AG09319 (cell line): ENCODE measurements at regions not wholly inside any gene's neighbourhood (a gene's known extent, or its start where the extent isn't known, plus 50 kb on each side); places are given as distances from the start of the nearest gene placed in this dataset.
"Not testable (repeated sequence)": the region's sequence is repeated elsewhere in the genome, so short reads cannot be mapped to it uniquely, and the experiment has no call there.

ENCODE experiments used
- DNase-seq: peaks from one replicate; pipeline ENCODE4 v3.0.0-alpha.2; 2010; ENCODE audit warnings: low read depth; ENCODE audit errors: extremely low read depth
- TF ChIP-seq, protein P1 (sequence below): IDR thresholded peaks from 2 replicates; pipeline ENCODE4 v1.5.1; 2011; ENCODE audit warnings: low read depth, mild to moderate bottlenecking, inconsistent platforms, low read length, moderate library complexity

DNA sequence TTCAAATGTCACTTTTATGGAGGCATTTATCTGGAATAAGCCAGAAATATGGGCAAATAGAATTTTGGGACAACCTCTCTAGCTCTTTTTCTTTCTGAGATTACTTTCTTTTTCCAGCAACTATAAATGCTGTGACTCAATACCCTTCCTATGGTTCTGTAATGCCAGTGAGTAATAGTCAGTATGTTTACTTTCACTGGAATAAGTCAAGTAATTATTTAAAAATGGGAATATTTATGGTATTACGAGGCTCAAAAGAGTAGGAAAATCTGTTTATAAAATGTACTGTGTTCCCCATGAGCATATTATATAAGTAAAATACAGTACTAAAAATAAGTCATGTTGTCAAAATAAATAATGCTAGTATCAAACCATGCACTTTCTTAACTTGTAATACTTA, 750.5 kb downstream of the LUZP2 start:
- TF ChIP-seq, protein P1, sequence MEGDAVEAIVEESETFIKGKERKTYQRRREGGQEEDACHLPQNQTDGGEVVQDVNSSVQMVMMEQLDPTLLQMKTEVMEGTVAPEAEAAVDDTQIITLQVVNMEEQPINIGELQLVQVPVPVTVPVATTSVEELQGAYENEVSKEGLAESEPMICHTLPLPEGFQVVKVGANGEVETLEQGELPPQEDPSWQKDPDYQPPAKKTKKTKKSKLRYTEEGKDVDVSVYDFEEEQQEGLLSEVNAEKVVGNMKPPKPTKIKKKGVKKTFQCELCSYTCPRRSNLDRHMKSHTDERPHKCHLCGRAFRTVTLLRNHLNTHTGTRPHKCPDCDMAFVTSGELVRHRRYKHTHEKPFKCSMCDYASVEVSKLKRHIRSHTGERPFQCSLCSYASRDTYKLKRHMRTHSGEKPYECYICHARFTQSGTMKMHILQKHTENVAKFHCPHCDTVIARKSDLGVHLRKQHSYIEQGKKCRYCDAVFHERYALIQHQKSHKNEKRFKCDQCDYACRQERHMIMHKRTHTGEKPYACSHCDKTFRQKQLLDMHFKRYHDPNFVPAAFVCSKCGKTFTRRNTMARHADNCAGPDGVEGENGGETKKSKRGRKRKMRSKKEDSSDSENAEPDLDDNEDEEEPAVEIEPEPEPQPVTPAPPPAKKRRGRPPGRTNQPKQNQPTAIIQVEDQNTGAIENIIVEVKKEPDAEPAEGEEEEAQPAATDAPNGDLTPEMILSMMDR = no peak
- DNase-seq = no peak

DNA sequence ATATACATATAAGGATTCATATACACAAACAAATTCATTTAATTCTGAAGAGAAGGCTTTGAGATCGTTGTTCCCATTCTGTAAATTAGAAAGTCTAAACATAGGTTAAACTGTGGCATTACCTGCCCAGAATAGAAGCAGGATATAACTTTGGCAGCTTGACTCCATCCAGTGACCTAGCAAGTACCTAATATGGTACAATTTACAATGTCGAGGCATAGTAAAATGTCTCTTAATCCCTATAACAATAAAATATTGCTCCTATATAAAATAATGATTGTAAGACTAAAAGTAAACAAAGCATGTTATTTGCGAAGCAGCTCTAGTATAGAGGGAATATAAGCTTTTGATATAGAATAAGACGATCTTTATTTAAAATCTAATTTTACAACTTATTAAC, 756.0 kb downstream of the LUZP2 start:
- no peak for DNase-seq
- TF ChIP-seq, protein P1 = no peak

DNA sequence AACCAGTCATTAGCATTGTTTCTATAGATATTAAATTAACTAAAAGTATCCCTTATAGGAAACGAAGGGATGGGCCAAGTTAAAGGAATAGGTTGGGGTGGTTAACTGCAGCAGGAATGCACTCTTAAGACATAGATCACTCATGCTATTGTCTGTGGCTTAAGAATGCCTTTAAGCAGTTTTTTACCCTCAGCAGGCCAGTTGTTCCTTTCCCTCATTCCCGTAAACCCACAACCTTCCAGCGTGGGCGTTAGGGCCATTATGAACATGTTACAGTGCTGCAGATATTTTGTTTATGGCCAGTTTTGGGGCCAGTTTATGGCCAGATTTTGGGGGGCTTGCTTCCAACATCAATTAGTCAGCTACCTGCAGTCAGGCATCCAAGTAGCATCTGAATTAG, 767.0 kb downstream of the LUZP2 start:
- not testable (repeated sequence) for DNase-seq

DNA sequence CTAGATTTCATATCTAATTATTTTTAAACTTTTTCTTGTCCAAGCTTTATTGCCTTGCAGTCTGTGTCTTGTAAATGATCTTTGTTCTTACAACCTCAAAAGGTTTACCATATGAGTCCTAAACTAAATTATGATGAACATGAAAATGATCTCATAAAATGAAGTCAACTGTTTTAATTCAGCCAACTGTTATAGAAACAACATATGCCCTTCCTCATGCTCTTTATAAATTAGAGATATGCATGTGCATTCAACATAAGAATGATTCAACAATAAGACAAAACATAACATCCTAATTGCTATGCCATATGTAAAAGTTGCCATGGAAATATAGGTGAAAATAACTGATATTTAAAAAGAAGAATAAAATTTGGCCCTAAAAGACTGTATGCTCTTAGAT, 774.4 kb downstream of the LUZP2 start:
- TF ChIP-seq, protein P1 = no peak
- no peak for DNase-seq

DNA sequence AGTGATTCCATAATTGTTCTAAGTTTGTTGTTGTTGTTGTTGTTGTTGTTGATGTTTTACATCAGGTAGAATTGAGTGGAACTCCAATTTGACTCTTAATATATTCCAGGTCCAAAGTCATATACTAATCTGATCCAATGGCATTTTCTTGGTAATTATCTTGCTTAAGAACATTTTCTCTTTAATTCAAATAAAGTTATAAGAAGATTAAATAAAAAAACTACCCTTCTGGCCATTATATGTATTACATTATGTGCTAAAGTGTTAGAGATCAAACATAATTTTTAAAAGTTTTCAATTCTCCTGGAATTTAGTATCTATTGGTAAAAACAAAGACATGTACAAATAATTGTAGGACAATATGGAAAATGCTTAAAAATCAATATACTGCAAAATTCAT, 775.4 kb downstream of the LUZP2 start:
- DNase-seq = no peak
- TF ChIP-seq, protein P1 = no peak

DNA sequence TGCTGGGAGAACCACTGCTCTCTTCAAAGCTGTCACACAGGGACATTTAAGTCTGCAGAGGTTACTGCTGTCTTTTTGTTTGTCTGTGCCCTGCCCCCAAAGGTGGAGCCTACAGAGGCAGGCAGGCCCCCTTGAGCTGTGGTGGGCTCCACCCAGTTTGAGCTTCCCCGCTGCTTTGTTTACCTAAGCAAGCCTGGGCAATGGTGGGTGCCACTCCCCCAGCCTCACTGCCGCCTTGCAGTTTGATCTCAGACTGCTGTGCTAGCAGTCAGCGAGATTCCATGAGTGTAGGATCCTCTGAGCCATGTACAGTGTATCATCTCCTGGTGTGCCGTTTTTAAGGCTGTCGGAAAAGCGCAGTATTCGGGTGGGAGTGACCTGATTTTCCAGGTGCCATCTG, 784.0 kb downstream of the LUZP2 start:
- not testable (repeated sequence) for DNase-seq

DNA sequence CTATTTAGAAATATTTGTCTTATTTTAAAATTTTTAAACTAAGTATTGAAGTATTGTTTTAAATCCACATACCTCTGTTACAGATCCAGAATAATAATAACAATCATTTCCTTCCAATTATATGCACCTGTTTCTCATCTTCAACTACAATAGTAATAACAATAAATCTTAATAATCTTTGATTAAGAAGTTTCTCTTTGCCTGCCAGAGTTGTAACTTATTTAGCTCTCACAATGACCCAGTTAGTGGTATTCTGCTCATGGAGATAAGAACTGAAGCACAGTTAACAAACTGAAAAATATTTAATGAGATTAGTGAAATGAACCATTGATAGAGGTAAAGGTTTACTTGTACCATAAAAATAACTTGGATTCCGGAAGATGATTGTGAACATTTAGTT, 796.3 kb downstream of the LUZP2 start:
- TF ChIP-seq, protein P1 = no peak
- DNase-seq = no peak

DNA sequence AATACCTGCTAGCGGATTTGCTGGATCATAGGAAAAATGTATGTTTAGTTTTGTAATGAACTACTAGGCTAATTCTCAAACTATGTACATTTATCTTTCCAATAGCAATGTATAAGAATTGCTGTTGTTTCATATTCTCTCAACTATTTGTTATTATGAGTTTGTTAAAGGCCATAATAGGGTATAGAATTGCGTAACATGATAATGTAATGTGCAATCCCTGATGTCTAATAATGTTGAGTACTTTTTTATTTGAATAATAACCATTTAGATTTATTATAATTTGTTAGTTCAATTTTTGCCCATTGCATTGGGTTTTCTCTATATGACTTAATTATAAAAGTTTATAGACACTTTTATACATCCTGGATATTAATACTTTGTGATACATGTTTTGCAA, 801.6 kb downstream of the LUZP2 start:
- no peak for DNase-seq
- TF ChIP-seq, protein P1 = no peak

DNA sequence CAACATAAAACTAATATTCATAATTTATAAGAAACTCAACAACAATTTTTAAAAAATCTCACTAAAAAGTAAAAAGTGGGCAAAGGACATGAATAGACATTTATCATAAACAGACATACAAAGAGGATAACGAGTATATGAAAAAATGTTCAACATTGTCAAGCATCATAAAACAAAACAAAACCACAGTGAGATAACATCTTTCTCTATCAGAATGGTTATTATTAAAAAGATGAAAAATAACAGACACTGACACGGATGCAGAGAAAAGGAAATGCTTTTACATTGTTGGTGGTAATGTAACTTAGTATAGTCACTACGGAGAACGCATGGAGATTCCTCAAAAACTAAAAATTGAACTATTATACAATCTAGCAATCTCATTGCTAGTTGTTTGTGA, 813.0 kb downstream of the LUZP2 start:
- TF ChIP-seq, protein P1 = no peak
- DNase-seq = no peak
